OCI-LY3 (cell line): ENCODE measurements at regions not wholly inside any gene's neighbourhood (a gene's known extent, or its start where the extent isn't known, plus 50 kb on each side); places are given as distances from the start of the nearest gene placed in this dataset.

Experiments
- EZH2phosphoT487 ChIP-seq: fragments of 200-600 bp; shearing (Covaris generic); IDR thresholded peaks from 2 replicates; pipeline ENCODE4 v1.6.1; 2018; ENCODE audit warnings: antibody characterized with exemption, mixed run types, low read depth
- TF ChIP-seq, protein P1 (sequence below): fragments of 200-600, 300-600 bp; sonication (generic); IDR thresholded peaks from 2 replicates; pipeline ENCODE4 v1.5.1; 2014; ENCODE audit warnings: antibody characterized with exemption, low read length, low read depth

DNA sequence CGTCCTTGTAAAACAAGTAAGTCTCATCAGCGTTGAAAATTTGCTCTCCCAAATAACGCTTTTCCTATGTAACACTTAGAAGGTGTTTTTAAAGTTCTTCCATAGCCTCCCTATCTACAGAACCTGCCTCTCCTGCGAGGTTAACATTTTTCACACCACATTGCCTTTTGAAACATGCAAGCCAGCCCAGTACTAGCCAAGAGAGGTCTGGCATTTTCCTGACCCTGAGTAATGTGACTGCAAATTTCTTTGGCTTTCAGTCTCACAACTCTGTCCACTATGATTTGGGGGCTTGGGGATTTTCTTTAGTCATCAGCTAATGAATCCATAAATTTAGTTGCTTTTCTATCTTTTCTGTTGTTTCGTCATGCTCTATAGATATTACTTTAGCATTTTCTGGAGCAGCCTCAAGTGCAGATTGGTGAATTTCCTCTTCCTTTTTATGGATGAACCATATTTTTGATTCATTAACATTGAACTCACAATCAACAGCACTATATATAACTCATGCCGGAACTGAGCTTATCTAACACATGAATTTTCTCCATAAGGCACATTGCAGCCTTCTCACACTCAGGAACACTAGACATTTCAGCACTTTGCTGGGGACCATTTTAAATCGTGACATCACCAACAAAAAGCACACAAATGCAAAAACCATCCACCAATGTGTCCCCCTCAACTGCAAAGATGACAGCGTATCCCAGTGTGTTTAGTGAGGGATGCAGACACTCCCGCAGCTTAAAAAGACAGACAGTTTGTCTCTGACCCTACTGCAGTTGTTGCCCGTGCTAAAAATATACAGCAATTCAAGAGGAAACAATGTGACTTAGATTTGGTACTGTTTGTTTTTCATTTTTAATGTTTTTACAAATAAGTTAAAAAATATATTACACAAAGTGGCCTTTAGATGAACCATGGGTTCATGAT lies 77.2 kb upstream of the SPATA31C2 start:
- TF ChIP-seq, protein P1, sequence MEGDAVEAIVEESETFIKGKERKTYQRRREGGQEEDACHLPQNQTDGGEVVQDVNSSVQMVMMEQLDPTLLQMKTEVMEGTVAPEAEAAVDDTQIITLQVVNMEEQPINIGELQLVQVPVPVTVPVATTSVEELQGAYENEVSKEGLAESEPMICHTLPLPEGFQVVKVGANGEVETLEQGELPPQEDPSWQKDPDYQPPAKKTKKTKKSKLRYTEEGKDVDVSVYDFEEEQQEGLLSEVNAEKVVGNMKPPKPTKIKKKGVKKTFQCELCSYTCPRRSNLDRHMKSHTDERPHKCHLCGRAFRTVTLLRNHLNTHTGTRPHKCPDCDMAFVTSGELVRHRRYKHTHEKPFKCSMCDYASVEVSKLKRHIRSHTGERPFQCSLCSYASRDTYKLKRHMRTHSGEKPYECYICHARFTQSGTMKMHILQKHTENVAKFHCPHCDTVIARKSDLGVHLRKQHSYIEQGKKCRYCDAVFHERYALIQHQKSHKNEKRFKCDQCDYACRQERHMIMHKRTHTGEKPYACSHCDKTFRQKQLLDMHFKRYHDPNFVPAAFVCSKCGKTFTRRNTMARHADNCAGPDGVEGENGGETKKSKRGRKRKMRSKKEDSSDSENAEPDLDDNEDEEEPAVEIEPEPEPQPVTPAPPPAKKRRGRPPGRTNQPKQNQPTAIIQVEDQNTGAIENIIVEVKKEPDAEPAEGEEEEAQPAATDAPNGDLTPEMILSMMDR = no peak
- no peak for TF ChIP-seq EZH2phosphoT487
